ENCODE measurements at regions not wholly inside any gene's neighbourhood (a gene's known extent, or its start where the extent isn't known, plus 50 kb on each side); places are given as distances from the start of the nearest gene placed in this dataset.

GRCh38 chr1:87457408-87457807 lies 128.7 kb downstream of the LMO4 start:
- DNase-seq (ENCODE audit: low spot score) = no peak

GRCh38 chr1:87462894-87463293 lies 134.2 kb downstream of the LMO4 start:
- Histone ChIP-seq H3K27ac (ENCODE audit: low read depth in 1 of 2, low read length in 2 of 2) (no peak overlapping the region), H3K36me3 (ENCODE audit: control insufficient read depth in 4 of 4, insufficient read depth in 3 of 4, low read depth in 1 of 4, low read length in 3 of 4) (no peaks in the 10 kb centered on the region), H3K9ac (ENCODE audit: low read depth in 1 of 2, low read length in 2 of 2) (no peak overlapping the region), H3K27me3 (ENCODE audit: control insufficient read depth in 4 of 4, insufficient read depth in 4 of 4, low read length in 3 of 4) (no peaks in the 10 kb centered on the region), H3K9me3 (ENCODE audit: control insufficient read depth in 4 of 4, low read length in 3 of 4) (no peaks in the 10 kb centered on the region), H3K4me1 (ENCODE audit: control insufficient read depth in 4 of 4, insufficient read depth in 4 of 4, low read length in 3 of 4) (no peaks in the 10 kb centered on the region), H3K4me3 (ENCODE audit: low read depth in 1 of 3, low read length in 3 of 3) (no peak overlapping the region)
- TF ChIP-seq NR2F2 (IDR thresholded peaks at IDR 0.05) (no peak), SP1 (IDR thresholded peaks at IDR 0.05) (no peak)
- 78% methylated on average over 1 of the region's 1 CpG for WGBS
- no peak for DNase-seq (ENCODE audit: low spot score)

More at GRCh38 chr1:87457408-87457807, 128.7 kb downstream of the LMO4 start:
- Histone ChIP-seq H3K27me3 (ENCODE audit: control insufficient read depth in 4 of 4, insufficient read depth in 4 of 4, low read length in 3 of 4) (no peaks in the 10 kb centered on the region), H3K9me3 (ENCODE audit: control insufficient read depth in 4 of 4, low read length in 3 of 4) (peaks cover 0 to 1% (median 0%) of the 10 kb centered on the region in 4 donors), H3K36me3 (ENCODE audit: control insufficient read depth in 4 of 4, insufficient read depth in 3 of 4, low read depth in 1 of 4, low read length in 3 of 4) (no peaks in the 10 kb centered on the region), H3K4me1 (ENCODE audit: control insufficient read depth in 4 of 4, insufficient read depth in 4 of 4, low read length in 3 of 4) (no peaks in the 10 kb centered on the region), H3K27ac (ENCODE audit: low read depth in 1 of 2, low read length in 2 of 2) (no peak overlapping the region), H3K4me3 (ENCODE audit: low read depth in 1 of 3, low read length in 3 of 3) (no peak overlapping the region), H3K9ac (ENCODE audit: low read depth in 1 of 2, low read length in 2 of 2) (no peak overlapping the region)
- 39% methylated on average over 1 of the region's 2 CpGs for WGBS
- TF ChIP-seq ATF3 (IDR thresholded peaks at IDR 0.05) (no peak), FOXA1 (IDR thresholded peaks at IDR 0.05) (no peak), MAX (IDR thresholded peaks at IDR 0.05) (no peak), YY1 (IDR thresholded peaks at IDR 0.05) (no peak), REST (IDR thresholded peaks at IDR 0.05) (no peak), EGR1 (IDR thresholded peaks at IDR 0.05; ENCODE audit: low read depth in 2 of 2) (no peak), SP1 (IDR thresholded peaks at IDR 0.05) (no peak), GABPA (IDR thresholded peaks at IDR 0.05 in 1 of 2, conservative IDR thresholded peaks at IDR 0.05 in 1 of 2) (no peak), CTCF (IDR thresholded peaks at IDR 0.05; ENCODE audit: low read depth, low read length, missing input control) (no peak), HNF4A (conservative IDR thresholded peaks at IDR 0.05) (no peak), RXRA (IDR thresholded peaks at IDR 0.05) (no peak), HNF4G (IDR thresholded peaks at IDR 0.05) (no peak), RAD21 (IDR thresholded peaks at IDR 0.05) (no peak), JUND (IDR thresholded peaks at IDR 0.05) (no peak)
